Fibroblast of skin of back (primary cell): ENCODE measurements at regions not wholly inside any gene's neighbourhood (a gene's known extent, or its start where the extent isn't known, plus 50 kb on each side); places are given as distances from the start of the nearest gene placed in this dataset.

Experiments used
- DNase-seq: peaks from one replicate; pipeline ENCODE4 v3.0.0-alpha.2; 2013

DNA sequence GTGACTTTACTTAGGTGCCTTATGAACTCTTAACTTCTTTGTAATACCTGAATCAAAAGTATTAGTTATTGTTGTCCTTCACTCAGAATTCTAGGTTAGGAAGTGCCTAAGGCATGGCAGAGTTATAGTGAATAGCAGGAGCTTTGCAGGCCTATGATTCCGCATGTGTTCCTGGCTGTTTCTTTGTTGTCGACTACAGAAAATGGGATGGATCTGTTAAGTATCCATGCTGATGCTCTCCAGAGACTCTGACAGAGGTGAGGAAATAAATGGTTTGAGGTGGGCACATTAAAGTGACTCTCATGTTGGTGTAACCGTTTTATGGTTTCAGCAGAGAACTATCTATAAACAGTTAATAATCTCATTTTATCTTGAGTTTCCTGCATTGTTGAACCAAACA is 1601.3 kb downstream of the PCDH7 start:
- DNase-seq: no peak

DNA sequence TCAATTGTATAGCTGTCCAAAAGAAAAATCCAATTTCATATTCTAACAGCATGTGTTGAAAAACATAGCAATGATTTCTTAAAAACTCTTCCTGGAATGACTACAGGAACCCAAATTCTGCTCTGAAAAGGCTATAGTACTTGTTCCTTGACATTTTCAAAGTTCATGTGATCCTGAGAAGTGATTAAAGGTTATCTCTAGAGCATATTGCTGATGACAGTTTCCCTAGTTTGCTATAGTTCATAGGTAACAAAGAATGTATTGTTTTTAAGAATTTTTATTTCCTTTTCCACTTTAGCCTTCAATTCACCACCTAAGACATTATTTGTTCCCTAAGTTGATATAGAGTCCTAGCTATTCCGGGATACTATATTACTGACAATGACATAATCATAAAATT is 1614.6 kb downstream of the PCDH7 start:
- no peak for DNase-seq

DNA sequence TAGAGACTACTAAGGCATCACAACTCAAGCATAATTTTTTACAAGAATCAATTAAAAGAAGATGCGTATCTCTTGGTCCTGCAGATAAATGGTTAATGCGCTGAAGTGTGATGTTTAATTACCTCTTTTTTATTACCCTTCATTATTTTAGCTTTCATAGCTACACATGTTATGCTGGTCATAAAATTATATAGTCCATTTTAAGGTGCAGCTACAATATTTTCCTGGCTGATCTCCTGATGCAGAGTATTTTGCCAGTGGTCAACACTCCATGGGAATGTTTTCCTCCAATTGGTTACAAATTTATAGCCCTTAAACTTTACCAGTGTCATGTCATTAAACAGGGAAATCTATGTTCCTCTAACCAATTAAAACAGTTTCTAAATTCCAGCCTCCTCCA is 1617.2 kb downstream of the PCDH7 start:
- no peak for DNase-seq

DNA sequence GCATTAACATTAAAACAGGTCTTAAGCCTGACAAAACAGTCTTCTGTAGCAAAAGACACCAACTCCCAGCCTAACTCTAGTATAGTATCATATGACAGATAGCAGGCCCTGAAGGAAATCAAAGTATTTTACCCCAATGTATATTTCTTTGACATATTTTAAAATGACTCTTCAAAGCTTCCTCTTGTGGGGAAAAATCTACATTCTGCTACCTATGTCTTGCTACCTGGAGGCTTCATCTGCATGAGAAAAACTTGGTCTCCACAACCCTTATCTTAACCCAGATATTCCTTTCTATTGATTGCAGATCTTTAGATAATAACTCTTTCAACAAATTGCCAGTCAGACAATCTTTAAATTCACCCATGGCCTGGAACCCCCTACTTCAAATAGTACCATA is 1620.4 kb downstream of the PCDH7 start:
- no peak for DNase-seq

DNA sequence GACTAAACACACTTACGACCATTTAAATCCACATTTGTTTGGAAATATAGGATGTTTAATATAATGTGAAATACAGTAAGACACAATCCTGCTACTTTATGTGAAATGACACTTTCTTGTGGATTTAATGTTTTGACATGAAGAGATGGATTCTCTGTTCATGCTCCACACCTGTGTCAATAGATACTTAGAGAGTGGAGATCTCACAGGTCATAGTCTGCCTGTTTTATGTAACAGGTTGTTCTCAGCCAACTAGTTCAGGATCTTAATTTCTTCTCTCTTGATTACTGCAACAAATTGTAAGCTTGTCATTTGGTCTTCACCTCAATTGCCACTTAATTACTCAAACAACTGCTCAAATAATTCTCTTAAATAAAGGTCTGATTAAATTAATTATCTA is 1621.2 kb downstream of the PCDH7 start:
- no peak for DNase-seq

DNA sequence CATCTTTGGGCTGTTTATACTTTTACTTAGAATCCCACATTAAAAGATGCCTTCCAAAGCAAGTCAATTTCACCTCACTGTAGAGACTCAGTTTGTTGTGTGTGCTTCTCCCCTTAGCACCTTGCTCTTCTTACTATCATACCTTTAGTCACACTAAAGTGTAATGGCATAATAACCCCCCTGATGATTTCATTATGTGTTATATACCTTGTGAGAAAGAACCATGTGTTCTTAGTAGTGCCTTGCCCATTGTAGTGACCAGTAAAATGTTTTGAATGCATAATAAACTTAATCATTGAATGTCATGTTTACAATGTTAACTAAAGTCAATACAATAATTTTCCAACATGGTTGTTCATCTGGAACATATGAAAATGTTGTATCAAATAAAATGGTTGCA is 1621.9 kb downstream of the PCDH7 start:
- no peak for DNase-seq

DNA sequence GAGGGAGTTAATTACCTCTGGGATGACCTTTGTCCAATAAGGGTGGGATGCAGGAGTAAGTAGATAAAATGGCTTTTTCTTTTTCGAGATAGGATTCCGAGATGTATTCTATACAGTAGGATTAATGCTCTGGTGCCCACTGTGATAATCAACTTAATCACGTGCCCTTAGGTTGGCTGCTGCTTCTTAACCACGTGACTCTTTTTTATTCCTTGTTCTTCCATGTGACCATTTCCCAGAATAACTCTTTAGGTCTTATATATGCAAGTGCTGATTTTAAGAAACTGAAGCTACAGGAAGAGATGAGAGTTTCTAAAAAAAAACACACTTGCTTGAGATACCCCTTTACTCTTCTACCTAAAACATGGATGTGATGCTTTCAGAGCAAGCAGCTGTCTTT is 1628.9 kb downstream of the PCDH7 start:
- no peak for DNase-seq

DNA sequence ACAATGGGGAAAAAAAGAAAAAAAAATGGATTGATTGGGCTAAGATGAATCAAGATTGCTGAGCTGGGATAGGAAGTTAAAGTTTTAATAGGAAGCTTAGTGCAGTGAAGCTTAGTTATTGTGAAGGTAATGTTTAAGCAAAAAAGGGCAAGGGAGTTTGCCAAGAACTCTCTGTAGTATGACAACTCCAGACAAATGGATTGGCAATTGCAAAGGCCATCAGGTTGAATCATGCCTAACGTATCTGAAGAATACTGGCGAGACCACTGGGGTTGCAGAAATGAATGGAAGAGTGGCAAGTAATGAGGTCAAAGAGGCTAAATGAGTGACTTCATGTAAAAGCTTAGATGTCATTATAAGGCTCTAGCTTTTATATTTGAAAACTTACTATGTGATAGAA is 1654.0 kb downstream of the PCDH7 start:
- DNase-seq: no peak

DNA sequence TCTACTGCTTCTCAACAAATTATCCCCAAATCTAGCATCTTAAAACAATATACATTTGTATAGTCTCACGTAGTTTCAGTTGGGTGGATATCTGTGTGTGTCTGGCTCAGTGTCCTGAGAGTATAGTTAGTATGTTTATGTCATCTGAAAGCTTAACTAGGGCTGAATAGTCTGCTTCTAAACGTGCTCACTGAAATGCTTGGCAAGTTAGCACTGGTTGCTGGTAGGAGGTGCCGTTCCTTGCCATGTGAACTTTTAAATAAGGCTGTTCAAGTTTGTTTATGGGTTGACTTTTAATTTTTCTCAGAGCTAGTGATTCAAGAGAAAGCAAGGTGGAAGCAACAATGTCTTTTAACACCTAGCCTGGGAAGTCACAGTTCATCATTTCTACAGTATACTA is 1673.6 kb downstream of the PCDH7 start:
- no peak for DNase-seq

DNA sequence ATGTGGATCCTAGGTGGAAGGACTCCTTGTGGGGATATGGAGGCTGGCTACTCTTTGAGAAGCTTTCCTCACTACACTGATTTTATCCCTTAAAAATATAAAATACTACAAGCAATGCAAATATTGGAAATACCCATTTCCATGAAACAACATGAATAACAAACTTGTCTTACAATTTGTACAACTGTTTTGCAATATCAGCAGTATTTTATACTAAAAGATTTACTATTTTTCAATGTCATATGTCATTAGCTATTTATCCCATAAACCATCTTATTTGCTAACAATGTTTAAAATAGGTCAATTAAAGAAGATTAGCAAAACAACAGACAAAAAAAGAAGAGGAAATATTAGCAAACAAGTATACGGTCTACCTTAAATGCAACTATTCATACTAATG is 1674.1 kb downstream of the PCDH7 start:
- no peak for DNase-seq

DNA sequence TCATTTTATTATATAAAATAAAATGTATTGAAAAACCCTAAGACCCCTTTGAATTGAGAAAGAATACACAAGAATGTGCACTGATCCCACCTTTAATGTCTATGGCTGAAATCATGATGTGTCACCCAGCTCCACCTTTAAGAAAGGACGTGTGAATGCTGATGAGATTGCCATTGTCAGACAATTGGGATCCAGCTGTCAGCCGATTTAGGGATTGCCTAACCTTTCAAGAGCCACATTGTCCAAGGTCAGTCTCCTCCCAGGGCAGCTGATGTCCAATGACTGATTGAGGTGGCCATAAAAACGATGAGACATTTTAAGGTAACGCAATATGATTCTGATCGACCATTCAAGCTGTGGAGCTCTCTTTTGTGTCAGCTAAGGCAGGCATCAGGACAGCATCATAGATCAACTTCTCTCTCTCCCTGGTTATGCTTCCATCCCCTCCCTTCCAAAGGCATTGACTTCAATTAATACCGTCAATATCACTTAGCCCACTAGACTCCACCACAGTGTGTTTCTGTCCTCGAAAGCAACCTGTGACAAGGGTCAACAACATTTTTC is 1676.4 kb downstream of the PCDH7 start:
- DNase-seq: no peak

DNA sequence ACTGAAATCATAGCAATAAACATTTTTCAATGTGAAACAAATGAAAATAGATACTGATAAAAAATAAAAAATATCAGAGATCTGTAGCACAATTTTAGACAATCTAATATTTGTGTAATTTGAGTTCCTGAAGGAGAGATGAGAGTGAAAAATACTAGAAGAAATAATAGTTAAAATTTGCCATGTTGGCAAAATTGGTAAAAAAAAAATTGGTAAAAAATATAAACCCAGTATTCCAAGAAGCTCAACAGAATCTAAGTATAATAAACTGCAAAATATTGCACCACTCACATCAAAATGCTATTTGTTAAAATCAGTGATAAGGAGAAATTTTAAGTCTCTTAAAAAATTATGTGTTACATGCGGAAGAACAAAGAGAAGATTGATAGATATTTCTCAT is 1680.7 kb downstream of the PCDH7 start:
- DNase-seq: no peak

DNA sequence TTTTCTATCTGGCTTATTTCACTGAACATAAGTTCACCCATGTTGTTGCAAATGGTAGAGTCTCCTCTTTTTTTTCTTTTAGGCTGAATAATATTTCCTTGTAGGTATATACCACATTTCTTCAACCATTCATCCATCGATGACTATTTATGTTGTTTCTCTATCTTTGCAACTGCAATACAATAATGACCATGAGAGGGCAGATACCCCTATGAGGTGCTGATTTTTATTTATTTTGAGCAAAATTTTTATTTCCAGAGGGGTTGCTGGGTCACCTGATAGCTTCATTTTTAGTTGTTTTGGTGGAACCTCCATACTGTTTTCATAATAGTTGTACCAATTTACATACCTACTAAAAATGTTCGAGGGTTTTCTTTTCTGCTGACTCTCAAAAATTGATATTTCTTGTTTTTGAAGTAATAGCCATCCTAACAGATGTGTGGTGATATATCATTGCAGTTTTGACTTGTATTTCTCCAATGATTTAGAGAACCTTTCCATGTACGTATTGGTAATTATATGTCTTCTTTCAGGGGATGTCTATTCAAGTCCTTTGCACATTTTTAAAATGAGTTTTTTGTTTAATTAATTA is 1697.0 kb downstream of the PCDH7 start:
- DNase-seq: no peak

DNA sequence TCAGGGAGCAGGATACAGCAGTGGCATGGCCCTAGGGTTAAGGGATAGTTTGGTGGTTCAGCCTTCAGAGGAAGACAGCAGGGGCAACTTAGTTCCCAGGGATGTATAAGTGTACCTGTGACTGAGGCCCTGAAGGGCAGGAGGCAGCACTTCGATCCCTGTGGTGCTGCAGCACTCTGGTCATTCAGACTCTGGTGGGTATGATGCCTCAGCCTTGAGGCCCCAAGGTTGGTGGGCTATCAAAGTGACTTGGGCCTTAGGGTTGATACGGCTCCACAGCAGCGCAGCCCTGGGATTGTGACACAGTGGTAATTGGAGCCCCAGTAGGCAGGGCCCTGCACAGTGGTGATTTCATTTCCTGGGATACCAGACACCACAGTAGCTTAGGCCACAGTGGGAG is 1703.1 kb downstream of the PCDH7 start:
- DNase-seq: no peak

DNA sequence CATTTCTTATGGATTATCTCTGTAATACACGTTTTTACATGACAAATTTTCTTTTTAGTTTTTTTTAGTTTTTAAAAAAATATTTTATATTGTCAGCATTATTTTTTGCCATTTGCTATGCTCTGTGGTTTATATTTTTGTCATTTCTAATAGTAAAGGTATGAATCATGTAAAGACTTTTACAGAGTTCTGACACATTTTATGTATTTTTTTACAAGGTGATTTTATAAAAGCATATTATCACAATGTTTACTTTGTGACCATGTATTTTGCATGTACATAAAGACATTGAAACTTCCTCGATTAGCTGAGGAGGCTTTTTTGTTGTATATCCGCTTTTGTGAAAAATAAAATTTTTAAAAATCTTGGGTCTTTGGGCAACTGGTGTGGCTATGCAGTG is 1705.1 kb downstream of the PCDH7 start:
- no peak for DNase-seq

DNA sequence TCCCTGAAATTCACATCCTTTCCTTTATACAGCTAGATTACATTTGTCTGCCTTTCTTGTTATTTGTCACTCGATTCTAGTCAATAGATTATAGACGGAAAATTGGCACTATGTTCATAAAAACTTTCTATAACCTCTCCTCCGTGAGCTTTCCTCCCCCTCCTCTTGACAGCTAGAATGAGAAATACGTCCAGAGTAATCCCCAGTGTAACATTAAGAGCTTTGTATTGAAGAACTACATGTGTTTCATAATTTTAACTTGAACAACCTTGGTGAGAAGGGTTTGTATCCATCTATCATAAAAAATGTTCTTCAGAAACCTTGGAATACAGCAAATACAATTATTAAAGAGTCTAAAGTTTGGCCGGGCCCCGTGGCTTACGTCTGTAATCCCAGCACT is 1707.4 kb downstream of the PCDH7 start:
- DNase-seq: no peak

DNA sequence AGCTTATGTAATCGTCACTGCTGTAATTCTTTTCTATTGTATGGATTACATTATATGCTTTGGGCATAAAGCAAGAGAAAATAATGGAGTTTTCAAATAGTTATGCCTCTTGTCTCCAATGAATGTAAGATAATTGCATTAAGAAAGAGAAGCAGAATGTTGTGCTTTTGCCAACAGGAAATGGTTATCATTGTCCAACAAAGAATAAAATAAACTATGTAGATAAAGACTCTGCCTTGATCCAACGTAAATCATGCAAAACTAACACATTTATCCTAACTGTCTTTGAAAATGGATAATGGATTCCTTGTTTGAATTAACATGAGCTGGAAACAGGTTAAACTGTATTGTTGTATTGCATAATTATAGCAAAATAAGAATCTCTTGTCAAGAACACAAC is 1709.0 kb downstream of the PCDH7 start:
- no peak for DNase-seq

DNA sequence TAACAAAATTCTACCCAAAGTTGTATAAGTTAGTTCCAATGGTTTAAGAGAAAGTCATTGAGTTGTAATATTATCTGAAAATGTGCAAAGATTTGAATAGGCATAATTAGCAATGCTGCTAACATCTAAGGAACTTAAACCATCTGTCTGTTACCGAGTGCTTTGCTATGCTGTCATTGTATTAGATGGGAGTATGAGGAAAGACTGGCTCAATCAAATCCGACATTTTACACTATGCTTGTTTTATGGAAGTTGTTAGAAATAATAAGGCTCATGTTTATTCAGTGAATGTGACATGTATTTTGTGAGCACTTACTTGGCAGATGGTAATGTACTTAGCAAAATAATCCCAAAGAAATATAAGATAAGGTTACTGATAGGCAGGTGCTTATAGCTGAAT is 1715.1 kb downstream of the PCDH7 start:
- DNase-seq: no peak

DNA sequence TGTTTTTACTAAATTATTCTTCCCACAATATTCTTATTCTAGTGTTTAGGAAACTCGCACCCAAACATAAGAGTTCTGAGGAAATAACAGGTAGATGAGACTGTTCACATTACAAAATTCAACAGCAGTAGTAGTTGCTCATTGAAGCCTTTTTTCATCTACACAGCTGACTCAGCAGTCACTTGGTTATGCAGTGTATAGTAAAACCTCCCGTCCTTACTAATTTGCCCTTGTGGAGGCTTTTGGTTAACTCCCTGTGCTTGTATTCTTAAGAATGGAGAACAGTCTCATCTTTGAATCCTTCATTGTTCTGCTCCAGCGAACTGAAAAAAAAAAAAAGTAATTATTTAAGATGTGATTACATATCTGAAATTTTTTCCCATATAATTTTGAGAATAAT is 1716.6 kb downstream of the PCDH7 start:
- DNase-seq: no peak

DNA sequence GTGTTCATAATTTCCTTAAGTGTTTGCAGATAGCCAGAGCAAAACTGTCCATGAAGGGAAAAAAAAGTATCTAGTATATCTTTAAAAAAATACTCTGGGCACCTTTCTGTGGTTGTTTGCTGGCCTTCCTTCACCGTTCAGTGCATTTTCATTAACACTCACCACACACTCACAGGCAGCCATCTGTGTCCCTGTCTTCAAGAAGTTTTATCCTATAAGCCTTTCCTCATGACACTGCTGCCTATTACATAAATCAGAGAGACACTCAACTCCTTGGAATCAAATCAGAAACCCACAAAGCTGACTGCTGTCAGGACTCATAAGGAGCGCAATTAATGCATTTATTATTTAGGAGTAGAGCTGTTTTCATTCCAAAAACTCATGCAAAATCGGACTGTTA is 1720.2 kb downstream of the PCDH7 start:
- no peak for DNase-seq

DNA sequence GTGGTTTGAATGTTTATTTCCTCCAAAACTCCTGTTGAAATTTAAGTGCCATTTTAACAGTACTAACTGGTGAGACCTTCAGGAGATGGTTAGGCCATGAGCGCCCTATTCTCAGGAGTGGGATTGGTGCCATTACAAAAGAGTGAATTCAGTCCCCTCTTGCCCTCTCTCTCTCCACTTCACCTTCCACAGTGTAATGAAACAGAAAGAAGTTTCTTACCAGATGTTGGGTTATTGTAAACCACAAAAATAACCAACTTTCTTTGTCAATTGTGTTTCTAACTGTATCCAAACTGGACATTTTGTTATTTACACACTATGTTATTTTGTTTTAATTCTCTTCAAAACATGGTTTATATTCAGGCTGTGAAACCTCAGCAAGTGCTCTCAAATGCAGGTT is 1734.3 kb downstream of the PCDH7 start:
- DNase-seq: no peak

DNA sequence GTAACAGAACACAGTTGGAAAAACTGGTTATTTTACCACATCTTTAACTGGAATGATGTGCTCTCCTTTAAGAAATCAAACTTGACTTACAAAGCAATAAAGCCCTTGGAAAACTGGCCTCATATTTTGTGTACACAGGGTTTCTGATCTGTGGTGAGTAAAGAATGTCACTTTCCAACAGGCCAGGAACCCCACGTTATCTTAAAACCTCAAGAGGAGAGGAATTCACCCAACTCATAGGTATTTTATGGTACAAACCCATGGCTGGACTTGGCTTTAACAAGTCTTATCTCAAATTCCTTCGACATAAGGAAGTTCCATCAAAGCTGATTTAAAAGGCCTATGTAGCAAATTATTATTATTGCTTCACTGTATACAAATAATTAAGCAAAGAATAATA is 1735.1 kb downstream of the PCDH7 start:
- DNase-seq: no peak

DNA sequence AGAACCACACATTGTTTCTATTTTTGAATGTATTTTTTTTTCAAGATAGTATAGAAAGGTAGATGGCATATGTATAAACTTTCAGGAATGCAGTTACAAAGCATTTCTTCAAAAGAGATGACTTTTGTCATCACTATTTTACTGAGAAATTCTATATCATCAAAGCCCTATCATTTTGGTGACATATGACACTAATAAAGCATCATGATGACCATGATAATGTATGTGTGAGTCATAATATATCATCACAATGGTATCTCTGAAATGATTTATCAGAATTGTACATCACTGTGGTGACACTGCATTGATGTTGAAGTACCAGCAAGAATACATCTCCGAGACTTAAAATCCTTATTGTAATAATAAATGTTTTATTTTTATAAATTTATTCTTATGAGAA is 1740.8 kb downstream of the PCDH7 start:
- peak; percentile 7 for DNase-seq

DNA sequence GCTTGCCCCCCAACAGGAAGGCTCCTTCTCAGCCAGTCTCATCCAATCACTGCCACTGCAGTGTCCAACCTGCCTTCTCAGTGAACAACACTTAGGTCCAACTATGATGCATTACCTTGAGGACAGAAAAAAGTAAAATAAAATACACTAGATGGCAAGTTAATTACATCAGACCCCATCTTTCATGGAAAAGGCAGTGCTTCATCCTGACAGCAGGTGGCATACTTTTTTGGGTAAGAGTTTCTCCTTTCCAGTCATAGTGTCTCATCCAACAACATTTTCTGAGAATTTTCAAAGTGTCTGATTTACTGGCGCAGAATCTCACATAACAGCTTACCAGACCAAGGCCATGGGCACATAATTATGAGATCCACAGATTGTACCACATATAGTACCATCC is 1742.8 kb downstream of the PCDH7 start:
- DNase-seq: peak; percentile 23

DNA sequence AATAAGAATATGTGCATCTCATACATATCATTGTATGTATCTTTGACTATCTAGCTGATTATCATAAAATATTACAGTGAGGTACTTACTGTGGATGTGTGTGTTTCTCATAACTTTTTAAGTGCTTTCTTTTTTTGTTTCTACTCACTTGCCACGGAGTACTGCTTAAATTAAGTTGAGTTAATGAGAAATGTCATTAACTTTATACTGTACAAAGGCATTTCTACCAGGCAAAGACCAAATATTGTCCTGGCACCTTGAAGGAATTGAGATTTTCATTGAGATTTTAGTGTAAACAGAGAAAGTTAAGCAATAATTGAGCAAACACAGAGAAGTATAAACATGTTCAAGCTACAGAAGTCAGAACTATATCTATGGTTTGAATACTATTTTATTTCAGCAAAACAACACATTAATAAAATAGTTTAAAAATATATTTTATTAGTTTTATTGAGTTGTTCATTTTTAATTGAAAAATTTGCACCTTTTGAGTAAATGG is 1750.0 kb downstream of the PCDH7 start:
- DNase-seq: no peak
